K562 (cell line): ENCODE measurements at regions not wholly inside any gene's neighbourhood (a gene's known extent, or its start where the extent isn't known, plus 50 kb on each side); places are given as distances from the start of the nearest gene placed in this dataset.
A peak's percentile ranks its signal among the peaks of the same experiment; 100 is the strongest.

Experiments used
- ATAC-seq: fragments of 200-7000 bp; cut with Tn5 transposase; 3 replicates; pipeline ENCODE4 v1.9.1; 2020; ENCODE audit warnings: moderate library complexity
- BruUV-seq: library from RNA; stranded (reverse); fragments of 400-500 nt; replicated peaks from 2 replicates; lab custom pipeline; 2021; lab: Mats Ljungman, UMichigan
- CTCF ChIA-PET: fragments of 300-600 bp; formaldehyde crosslinking; extraction: SDS; loops from one replicate; lab custom pipeline; 2021; ENCODE audit warnings: low intra/inter-chr PET ratio; lab: Yijun Ruan, JAX
- POLR2A ChIA-PET: fragments of 300-600, 350-650 bp; sonication (Branson Sonifier 250); formaldehyde crosslinking; extraction: SDS; loops from one replicate; lab custom pipeline; 2021; ENCODE audit warnings: antibody characterized with exemption, inconsistent platforms; lab: Yijun Ruan, JAX
- DNase-seq, 4 experiments: peaks; one replicate each; pipeline versions ENCODE4 v3.0.0 to v3.0.0-alpha.2; 2011 to 2018; ENCODE audit warnings: low spot score in 3 of 4, mixed read lengths in 3 of 4; ENCODE audit errors: extremely low read depth in 1 of 4
- FAIRE-seq: peaks from 2 replicates; lab custom pipeline; 2011; peaks lifted over from hg19 to GRCh38; lab: Jason Lieb, UNC
- H2AFZ ChIP-seq: 2 replicates; pipeline ENCODE4 v1.6.0; 2011; ENCODE audit warnings: low read depth, low read length, control low read depth, inconsistent platforms
- H3K27ac ChIP-seq: fragments of 200-600 bp; 3 replicates; pipeline ENCODE4 v1.8.0; 2011; ENCODE audit warnings: low read depth, mild to moderate bottlenecking, control low read depth, inconsistent platforms, low read length, moderate library complexity, mixed read lengths; ENCODE audit errors: extremely low read depth
- H3K27me3 ChIP-seq, 2 experiments: fragments of 300-600 bp in 1 of 2; 2 replicates in 1 of 2; 3 replicates in 1 of 2; pipeline versions ENCODE4 v1.6.0 to v1.8.0; 2011; ENCODE audit warnings: inconsistent platforms in 2 of 2, low read length in 2 of 2, mild to moderate bottlenecking in 1 of 2, mixed read lengths in 1 of 2, moderate library complexity in 1 of 2; ENCODE audit not compliant: control insufficient read depth in 2 of 2, insufficient read depth in 2 of 2
- H3K36me3 ChIP-seq: fragments of 300-600 bp; 3 replicates; pipeline ENCODE4 v1.8.0; 2011; ENCODE audit warnings: mild to moderate bottlenecking, low read length, inconsistent platforms; ENCODE audit not compliant: control insufficient read depth, insufficient read depth
- H3K4me1 ChIP-seq, 2 experiments: fragments of 200-600 bp in 1 of 2; replicated peaks in 1 of 2; 2 replicates in 1 of 2; 3 replicates in 1 of 2; pipeline versions ENCODE4 v1.5.1 to v1.8.0; 2011; ENCODE audit warnings: inconsistent platforms in 2 of 2, low read length in 2 of 2, mild to moderate bottlenecking in 1 of 2, mixed read lengths in 1 of 2, moderate library complexity in 1 of 2; ENCODE audit not compliant: control insufficient read depth in 2 of 2, insufficient read depth in 2 of 2
- H3K4me2 ChIP-seq: 2 replicates; pipeline ENCODE4 v1.6.1; 2011; ENCODE audit warnings: low read length, control low read depth, inconsistent platforms, mixed read lengths; ENCODE audit not compliant: insufficient read depth
- H3K4me3 ChIP-seq: fragments of 200-600 bp; sonication (generic), shearing (Covaris generic); 2 replicates; pipeline ENCODE4 v1.5.1; 2016; ENCODE audit warnings: control low read depth, inconsistent platforms
- H3K79me2 ChIP-seq: fragments of 200-600 bp; 3 replicates; pipeline ENCODE4 v1.8.0; 2011; ENCODE audit warnings: low read length, inconsistent platforms; ENCODE audit not compliant: control insufficient read depth, insufficient read depth
- H3K9ac ChIP-seq, 2 experiments: 2 replicates each; pipeline versions ENCODE4 v1.6.0 to v1.6.1; 2011; ENCODE audit warnings: low read depth in 2 of 2, low read length in 2 of 2, control low read depth in 1 of 2, inconsistent platforms in 1 of 2, mild to moderate bottlenecking in 1 of 2, mixed read lengths in 1 of 2; ENCODE audit not compliant: insufficient read depth in 1 of 2
- H3K9me1 ChIP-seq: one replicate; pipeline ENCODE4 v1.6.0; 2011; ENCODE audit warnings: inconsistent platforms, mild to moderate bottlenecking, low read length, moderate library complexity; ENCODE audit not compliant: control insufficient read depth, insufficient read depth
- H3K9me3 ChIP-seq: replicated peaks from 2 replicates; pipeline ENCODE4 v1.5.1; 2011; ENCODE audit warnings: low read depth, low read length, inconsistent platforms; ENCODE audit not compliant: control insufficient read depth, insufficient read depth
- H4K20me1 ChIP-seq: replicated peaks from 2 replicates; pipeline ENCODE4 v1.6.1; 2011; ENCODE audit warnings: low read length, inconsistent platforms, mixed read lengths; ENCODE audit not compliant: control insufficient read depth, insufficient read depth
- ARID1B ChIP-seq: fragments of 450-650 bp; IDR thresholded peaks from 2 replicates; pipeline ENCODE4 v1.6.1; 2016; ENCODE audit warnings: antibody characterized with exemption, mild to moderate bottlenecking, inconsistent platforms
- ATF4 ChIP-seq: fragments of 450-650 bp; formaldehyde crosslinking; IDR thresholded peaks from 2 replicates; pipeline ENCODE4 v1.4.0; 2022; ENCODE audit warnings: mild to moderate bottlenecking, moderate library complexity
- CBFA2T2 ChIP-seq: fragments of 450-650 bp; conservative IDR thresholded peaks from 2 replicates; pipeline ENCODE4 v1.6.1; 2017; ENCODE audit warnings: mild to moderate bottlenecking
- DACH1 ChIP-seq: fragments of 450-650 bp; IDR thresholded peaks from 2 replicates; pipeline ENCODE4 v1.6.1; 2018; ENCODE audit not compliant: partially characterized antibody
- DPF2 ChIP-seq: fragments of 450-650 bp; IDR thresholded peaks from 2 replicates; pipeline ENCODE4 v1.6.1; 2016
- EGR1 ChIP-seq: fragments of 450-650 bp; conservative IDR thresholded peaks from 2 replicates; pipeline ENCODE4 v1.6.1; 2017; ENCODE audit warnings: mild to moderate bottlenecking
- SIN3B ChIP-seq: fragments of 450-650 bp; IDR thresholded peaks from 2 replicates; pipeline ENCODE4 v1.6.1; 2017; ENCODE audit warnings: low read depth, mild to moderate bottlenecking, moderate library complexity
- SMARCA5 ChIP-seq: fragments of 450-650 bp; IDR thresholded peaks from 2 replicates; pipeline ENCODE4 v1.6.1; 2016
- TAL1 ChIP-seq: fragments of 450-650 bp; IDR thresholded peaks from 2 replicates; pipeline ENCODE4 v1.6.1; 2016; ENCODE audit warnings: mild to moderate bottlenecking
- ZNF174 ChIP-seq: fragments of 250-450 bp; sonication (Bioruptor Pico); IDR thresholded peaks from 2 replicates; pipeline ENCODE4 v1.4.0; 2020; ENCODE audit warnings: mild to moderate bottlenecking
- ZNF518B ChIP-seq: fragments of 250-450 bp; sonication (Bioruptor Pico); IDR thresholded peaks from 2 replicates; pipeline ENCODE4 v1.5.0; 2021; ENCODE audit warnings: mild to moderate bottlenecking, moderate library complexity
- WGBS: fragments of 100-300 bp; shearing (Covaris generic); methylation state at CpG from one replicate; pipeline ENCODE4 v1.1.6; 2016; ENCODE audit warnings: low coverage, mixed read lengths; ENCODE audit not compliant: insufficient coverage; ENCODE audit errors: missing lambda C conversion rate; 5-methylcytosine and 5-hydroxymethylcytosine counted together
- in situ Hi-C: fragments of 300-500 bp; cut with MboI; formaldehyde crosslinking; loops from 4 replicates; pipeline ENCODE4 v1.15.0; 2018; ENCODE audit warnings: inconsistent platforms, mixed read lengths
- intact Hi-C: fragments of 100-400 bp; cut with micrococcal nuclease; formaldehyde crosslinking; loops from 2 replicates; pipeline ENCODE4 v1.14.2; 2022

GRCh38 chr18:30682672-30683071 is 359.9 kb downstream of the DSC3 start:
- WGBS, result 57% methylated on average over 1 of the region's 1 CpG
- Histone ChIP-seq H3K9me1 (no peaks in the 10 kb centered on the region), H3K4me3 (no peak overlapping the region), H3K27ac (peak overlapping the region; percentile 20; the same call in 2 of the 3 replicates), H2AFZ (peak overlapping the region; percentile 78), H3K27me3 (no peaks in the 10 kb centered on the region), H3K4me1 (peaks cover 0 to 12% of the 10 kb centered on the region in 2 experiments; a peak in 2 of 5 replicates), H3K79me2 (no peaks in the 10 kb centered on the region), H3K36me3 (no peaks in the 10 kb centered on the region; the same call in 2 of the 3 replicates)
- no peak for FAIRE-seq
- ChIA-PET POLR2A (interaction anchor here (1.6 kb wide), 1 partner anchor 11 kb away, joined by 3 read pairs; no protein-coding TSS in a partner anchor), CTCF (no interaction called here)
- intact Hi-C loops, result no loop called here
- in situ Hi-C loops, result no loop called here
- no peak for DNase-seq
- no TSS peak for BruUV-seq
- TF ChIP-seq CBFA2T2 (no peak), SMARCA5 (no peak), DPF2 (no peak), ZNF174 (CRISPR knock-in tag) (no peak), SIN3B (no peak)
- TF ChIP-seq, all 486 proteins: peak for 0
- Histone ChIP-seq H3K4me2 (no peak overlapping the region), H4K20me1 (no peaks in the 10 kb centered on the region), H3K9ac (no peak overlapping the region), H3K9me3 (peaks cover 7% of the 10 kb centered on the region)
- ATAC-seq, result no peak

- BruUV-seq, result no TSS peak
- H3K9me3 ChIP-seq, result peaks cover 17% of the 10 kb centered on the region
- CTCF ChIA-PET, result no interaction called here
- H3K79me2 ChIP-seq, result no peaks in the 10 kb centered on the region
- H2AFZ ChIP-seq, result peak overlapping the region; percentile 60
- H3K27me3 ChIP-seq, result no peaks in the 10 kb centered on the region
- no peaks in the 10 kb centered on the region for H3K9me1 ChIP-seq
- intact Hi-C loops (loop anchor here (5.0 to 10.0 kb wide), 5 partner anchors 175 to 295 kb away; no protein-coding TSS in a partner anchor), in situ Hi-C loops (no loop called here)
- FAIRE-seq (peak; percentile 88), DNase-seq (peak; percentile 69 to 90 (median 77)), ATAC-seq (peak; percentile 87)
- peaks cover 11% of the 10 kb centered on the region; the same call in 2 of the 3 replicates for H3K36me3 ChIP-seq
- H3K27ac ChIP-seq, result peak overlapping the region; percentile 75
- H3K4me2 ChIP-seq, result peak overlapping the region; percentile 17; the same call in 1 of the 2 replicates
- no peaks in the 10 kb centered on the region for H4K20me1 ChIP-seq
- H3K9ac ChIP-seq, result peak overlapping the region in 1 of 2 experiments; percentile 37; a peak in 1 of 4 replicates
- peaks cover 0 to 29% of the 10 kb centered on the region in 2 experiments; a peak in 3 of 5 replicates for H3K4me1 ChIP-seq
- WGBS, result 7% methylated on average over 5 of the region's 5 CpGs
- H3K4me3 ChIP-seq, result no peak overlapping the region
- POLR2A ChIA-PET, result interaction anchor here (0.7 to 0.9 kb wide), 2 partner anchors 8 to 25 kb away, joined by 3 read pairs; no protein-coding TSS in a partner anchor
- peak; percentile 87 for TF ChIP-seq TAL1
- no peak for TF ChIP-seq EGR1
- TF ChIP-seq ARID1B, result peak; percentile 92
- TF ChIP-seq ZNF518B (CRISPR knock-in tag), result no peak
- 0 out of 2 replicates have a peak, but pooled peaks have one; percentile 49 for TF ChIP-seq ATF4 (CRISPR knock-in tag)
- no peak for TF ChIP-seq DACH1
Measured at GRCh38 chr18:30679285-30679930, 363.1 kb downstream of the DSC3 start.
